Rectal smooth muscle tissue (tissue), 1 donor: ENCODE measurements at regions not wholly inside any gene's neighbourhood (a gene's known extent, or its start where the extent isn't known, plus 50 kb on each side); places are given as distances from the start of the nearest gene placed in this dataset.
"Not testable (repeated sequence)": the region's sequence is repeated elsewhere in the genome, so short reads cannot be mapped to it uniquely, and the experiment has no call there.

Source experiments
- H3K27ac ChIP-seq: one replicate; pipeline ENCODE4 v1.7.0; 2013; ENCODE audit warnings: low read depth, low read length, inconsistent platforms
- H3K27me3 ChIP-seq: one replicate; pipeline ENCODE4 v1.7.0; 2013; ENCODE audit warnings: low read length; ENCODE audit not compliant: control insufficient read depth, insufficient read depth
- H3K36me3 ChIP-seq: one replicate; pipeline ENCODE4 v1.7.0; 2013; ENCODE audit warnings: low read length; ENCODE audit not compliant: control insufficient read depth, insufficient read depth
- H3K4me1 ChIP-seq: one replicate; pipeline ENCODE4 v1.7.0; 2013; ENCODE audit warnings: low read length; ENCODE audit not compliant: control insufficient read depth, insufficient read depth
- H3K4me3 ChIP-seq: one replicate; pipeline ENCODE4 v1.7.0; 2013; ENCODE audit warnings: low read length
- H3K9ac ChIP-seq: one replicate; pipeline ENCODE4 v1.7.0; 2013; ENCODE audit warnings: low read length

GRCh38 chr7:142443216-142444010, 185.6 kb upstream of the PRSS58 start:
- H3K36me3 ChIP-seq: no peaks in the 10 kb centered on the region
- no peaks in the 10 kb centered on the region for H3K27me3 ChIP-seq
- no peak overlapping the region for H3K4me3 ChIP-seq
- H3K9ac ChIP-seq: no peak overlapping the region
- H3K4me1 ChIP-seq: no peaks in the 10 kb centered on the region
- H3K27ac ChIP-seq: no peak overlapping the region

GRCh38 chr7:142442396-142442795, 184.5 kb upstream of the PRSS58 start:
- H3K27me3 ChIP-seq: no peaks in the 10 kb centered on the region
- no peaks in the 10 kb centered on the region for H3K36me3 ChIP-seq
- no peak overlapping the region for H3K9ac ChIP-seq
- H3K27ac ChIP-seq: no peak overlapping the region
- no peaks in the 10 kb centered on the region for H3K4me1 ChIP-seq
- H3K4me3 ChIP-seq: no peak overlapping the region

- Histone ChIP-seq H3K4me1 (no peaks in the 10 kb centered on the region), H3K36me3 (no peaks in the 10 kb centered on the region), H3K27me3 (no peaks in the 10 kb centered on the region), H3K9ac (no peak overlapping the region), H3K27ac (no peak overlapping the region), H3K4me3 (no peak overlapping the region)
Measured at GRCh38 chr7:142440906-142441411, 183.1 kb upstream of the PRSS58 start.

- Histone ChIP-seq H3K9ac (no peak overlapping the region), H3K4me3 (no peak overlapping the region), H3K27me3 (no peaks in the 10 kb centered on the region), H3K27ac (no peak overlapping the region), H3K36me3 (no peaks in the 10 kb centered on the region), H3K4me1 (no peaks in the 10 kb centered on the region)
Measured at GRCh38 chr7:142440219-142440905, 182.5 kb upstream of the PRSS58 start.

- H3K9ac ChIP-seq: no peak overlapping the region
- no peaks in the 10 kb centered on the region for H3K4me1 ChIP-seq
- H3K36me3 ChIP-seq: no peaks in the 10 kb centered on the region
- no peak overlapping the region for H3K27ac ChIP-seq
- no peak overlapping the region for H3K4me3 ChIP-seq
- H3K27me3 ChIP-seq: no peaks in the 10 kb centered on the region
Measured at GRCh38 chr7:142439739-142440138, 181.9 kb upstream of the PRSS58 start.

- Histone ChIP-seq H3K27ac (no peak overlapping the region), H3K4me1 (no peaks in the 10 kb centered on the region), H3K9ac (no peak overlapping the region), H3K27me3 (no peaks in the 10 kb centered on the region), H3K36me3 (no peaks in the 10 kb centered on the region), H3K4me3 (no peak overlapping the region)
Measured at GRCh38 chr7:142438923-142439515, 181.2 kb upstream of the PRSS58 start.

- no peak overlapping the region for H3K9ac ChIP-seq
- no peaks in the 10 kb centered on the region for H3K27me3 ChIP-seq
- no peaks in the 10 kb centered on the region for H3K4me1 ChIP-seq
- H3K36me3 ChIP-seq: no peaks in the 10 kb centered on the region
- no peak overlapping the region for H3K27ac ChIP-seq
- H3K4me3 ChIP-seq: no peak overlapping the region
Measured at GRCh38 chr7:142438235-142438922, 180.5 kb upstream of the PRSS58 start.

GRCh38 chr7:142437741-142438140, 179.9 kb upstream of the PRSS58 start:
- no peaks in the 10 kb centered on the region for H3K27me3 ChIP-seq
- no peak overlapping the region for H3K9ac ChIP-seq
- H3K4me1 ChIP-seq: no peaks in the 10 kb centered on the region
- H3K36me3 ChIP-seq: no peaks in the 10 kb centered on the region
- no peak overlapping the region for H3K27ac ChIP-seq
- no peak overlapping the region for H3K4me3 ChIP-seq

- no peak overlapping the region for H3K4me3 ChIP-seq
- no peaks in the 10 kb centered on the region for H3K36me3 ChIP-seq
- H3K9ac ChIP-seq: no peak overlapping the region
- no peaks in the 10 kb centered on the region for H3K27me3 ChIP-seq
- no peaks in the 10 kb centered on the region for H3K4me1 ChIP-seq
- H3K27ac ChIP-seq: no peak overlapping the region
Measured at GRCh38 chr7:142436601-142437000, 178.7 kb upstream of the PRSS58 start.

GRCh38 chr7:142435606-142436005, 177.7 kb upstream of the PRSS58 start:
- H3K27ac ChIP-seq, H3K9ac ChIP-seq, H3K4me1 ChIP-seq, H3K4me3 ChIP-seq, H3K36me3 ChIP-seq, H3K27me3 ChIP-seq: not testable (repeated sequence)

- Histone ChIP-seq H3K36me3 (no peaks in the 10 kb centered on the region), H3K27me3 (no peaks in the 10 kb centered on the region), H3K9ac (no peak overlapping the region), H3K27ac (no peak overlapping the region), H3K4me3 (no peak overlapping the region), H3K4me1 (no peaks in the 10 kb centered on the region)
Measured at GRCh38 chr7:142434666-142435167, 176.9 kb upstream of the PRSS58 start.

- not testable (repeated sequence) for H3K27ac ChIP-seq, H3K4me1 ChIP-seq, H3K9ac ChIP-seq, H3K27me3 ChIP-seq, H3K36me3 ChIP-seq, H3K4me3 ChIP-seq
Measured at GRCh38 chr7:142434133-142434532, 176.3 kb upstream of the PRSS58 start.
